Heart left ventricle (tissue), 13 donors: ENCODE measurements at regions not wholly inside any gene's neighbourhood (a gene's known extent, or its start where the extent isn't known, plus 50 kb on each side); places are given as distances from the start of the nearest gene placed in this dataset.

Source experiments
- CTCF ChIP-seq, 12 donors: fragments of 200-600 bp; sonication (generic) in 4 of 12; IDR thresholded peaks; one replicate each; pipeline versions ENCODE4 v1.5.0 to v1.8.0; 2018 to 2022; ENCODE audit warnings: antibody characterized with exemption in 12 of 12, mild to moderate bottlenecking in 5 of 12
- POLR2A ChIP-seq, 2 donors: fragments of 450-650 bp; IDR thresholded peaks; one replicate each; pipeline ENCODE4 v1.6.1; 2017; ENCODE audit warnings: antibody characterized with exemption in 2 of 2, mild to moderate bottlenecking in 2 of 2, moderate library complexity in 2 of 2
- donor health status: ischemic (EF 13 %, LVEDD 7.1; RV severe dilation, severe dysfunction).
- donor health status: DM: no; HTN: yes; CAD: no.
- donor health status: DM: no; HTN: no; CAD: no.
- donor health status: ischemic (EF 25% LVEDD 6.9; RV normal size, moderate dysfunction).
- donor health status: ischemic (EF 25% LVEDD 5.7; RV mildly dilated, moderate dysfunction).
- donor health status: ischemic (EF 35%, LVEDD 5.7; RV mildly dilated, moderate dysfunction).
- donor health status: nonischemic (EF 11% LVEDD 7.7; RV severe dilation, severe dysfunction).
- donor health status: DM: yes; HTN: yes; CAD: no.
- donor health status: PGD.
- donor health status: ischemic (EF 29% LVEDD 5.4; RV normal size, mild dysfunction).
- donor health status: nonischemic (EF 23%, LVEDD 6.1; RV moderate dilation, normal function).

DNA sequence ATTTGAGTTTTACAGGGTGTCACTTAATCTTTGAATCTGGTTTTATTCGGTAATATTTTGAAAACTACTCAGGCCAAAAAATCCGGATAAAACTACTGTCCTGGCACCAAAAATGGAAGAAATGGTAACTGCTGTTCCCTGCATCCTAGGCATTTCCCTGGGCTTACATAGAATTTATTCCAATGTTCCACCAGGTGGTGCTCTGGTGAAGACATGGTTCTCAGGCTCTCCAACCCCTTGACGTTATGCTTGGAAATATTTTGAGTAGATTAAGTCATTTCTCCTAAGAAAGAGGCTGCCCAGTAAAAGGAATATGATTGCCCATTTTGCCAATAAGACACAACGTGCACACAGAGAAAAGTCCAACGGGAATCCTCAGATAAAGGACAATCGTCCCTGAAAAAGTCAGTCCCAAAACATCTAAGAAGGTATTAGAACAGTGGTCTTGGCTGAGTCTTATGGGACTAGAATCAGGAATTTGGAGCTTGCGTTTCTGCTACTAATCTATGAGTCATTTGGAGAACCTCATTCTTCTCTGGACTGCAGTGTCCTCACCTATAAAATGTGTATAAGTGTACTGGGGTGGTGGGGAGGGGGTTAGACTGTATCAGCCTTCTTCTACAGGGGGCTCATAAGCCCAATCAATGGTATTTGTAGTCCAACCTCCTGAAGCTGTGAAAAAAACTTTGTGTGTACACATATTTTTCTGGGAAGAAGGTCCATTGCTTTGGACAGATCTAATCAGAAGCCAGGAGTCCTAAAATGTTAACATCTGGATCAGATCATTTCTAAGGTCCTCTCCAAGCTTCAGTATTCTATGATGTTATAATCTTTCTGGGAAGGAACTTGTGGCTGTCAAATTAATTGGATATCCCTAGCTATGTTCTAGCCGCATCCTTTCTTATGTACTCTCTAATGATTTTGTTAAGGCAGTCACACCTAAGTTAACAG lies 131.0 kb upstream of the BMP2 start:
- TF ChIP-seq CTCF (IDR thresholded peaks at IDR 0.05) (peak in 11 of 12 donors; percentile 30 to 66 (median 45)), POLR2A (IDR thresholded peaks at IDR 0.05) (no peak)
